NCI-H2081 treated with DMSO at 0.1 percent for 48 hours (cell line): ENCODE measurements at regions not wholly inside any gene's neighbourhood (a gene's known extent, or its start where the extent isn't known, plus 50 kb on each side); places are given as distances from the start of the nearest gene placed in this dataset.
"Not testable (repeated sequence)": the region's sequence is repeated elsewhere in the genome, so short reads cannot be mapped to it uniquely, and the experiment has no call there.

ENCODE experiments used
- DNase-seq: peaks from one replicate; lab custom pipeline; 2025; lab: John Stamatoyannopoulos, UW

GRCh38 chr22:48082284-48082683 lies 1319.8 kb downstream of the TBC1D22A start:
- DNase-seq: no peak

DNA sequence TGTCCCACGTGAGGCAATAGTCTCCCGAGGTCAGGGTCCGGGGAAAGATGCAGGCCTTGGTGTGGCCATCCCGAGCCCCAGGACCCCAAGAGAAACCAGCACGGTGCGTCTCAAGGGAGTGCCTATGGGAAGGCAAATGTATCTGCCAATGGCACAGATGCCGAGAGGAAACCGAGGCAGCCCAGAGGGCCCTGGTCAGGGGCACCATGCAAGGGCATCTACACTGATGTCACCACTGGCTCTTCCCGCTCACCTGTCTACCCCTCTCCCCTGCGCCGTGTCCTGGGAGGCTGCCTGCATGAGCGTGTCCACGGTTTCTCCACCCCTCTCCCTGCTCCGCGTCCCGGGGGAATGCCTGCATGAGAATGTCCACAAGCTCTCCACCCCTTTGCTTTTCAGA lies 1318.8 kb downstream of the TBC1D22A start:
- no peak for DNase-seq

DNA sequence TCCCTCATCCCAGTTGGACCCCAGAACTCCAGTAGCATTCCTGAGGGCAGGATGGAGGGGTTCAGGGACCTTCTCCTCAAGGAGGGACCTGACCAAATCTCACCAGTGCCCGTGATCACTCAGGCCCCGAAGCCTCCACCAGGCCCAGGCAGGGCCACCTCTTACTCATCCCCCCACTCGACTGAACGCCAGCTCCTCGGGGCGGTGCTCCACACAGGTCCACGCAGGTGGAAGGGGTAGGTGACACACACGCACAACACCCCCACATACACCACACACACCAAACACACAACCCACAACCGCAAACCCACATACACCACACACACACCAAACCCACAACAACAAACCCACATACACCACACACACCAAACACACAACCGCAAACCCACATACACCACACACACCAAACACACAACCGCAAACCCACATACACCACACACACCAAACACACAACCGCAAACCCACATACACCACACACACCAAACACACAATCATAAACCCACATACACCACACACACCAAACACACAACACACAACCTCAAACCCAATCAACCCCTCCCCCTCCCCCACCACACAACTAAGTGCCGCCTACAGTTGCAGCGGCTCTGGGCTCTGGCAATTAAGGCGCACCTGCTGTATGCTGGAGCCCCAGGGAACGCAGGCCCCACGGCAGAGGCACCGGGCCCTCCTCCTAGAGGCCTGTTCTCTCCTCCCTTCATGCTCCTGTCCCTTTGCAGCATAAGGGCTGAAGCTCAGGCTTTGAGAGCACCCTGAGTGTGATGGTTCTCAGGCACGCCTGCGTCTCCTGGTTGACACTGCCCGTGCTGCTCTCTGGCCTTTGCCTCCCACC lies 1318.1 kb downstream of the TBC1D22A start:
- no peak for DNase-seq

GRCh38 chr22:48079505-48080290 lies 1317.2 kb downstream of the TBC1D22A start:
- DNase-seq: no peak

DNA sequence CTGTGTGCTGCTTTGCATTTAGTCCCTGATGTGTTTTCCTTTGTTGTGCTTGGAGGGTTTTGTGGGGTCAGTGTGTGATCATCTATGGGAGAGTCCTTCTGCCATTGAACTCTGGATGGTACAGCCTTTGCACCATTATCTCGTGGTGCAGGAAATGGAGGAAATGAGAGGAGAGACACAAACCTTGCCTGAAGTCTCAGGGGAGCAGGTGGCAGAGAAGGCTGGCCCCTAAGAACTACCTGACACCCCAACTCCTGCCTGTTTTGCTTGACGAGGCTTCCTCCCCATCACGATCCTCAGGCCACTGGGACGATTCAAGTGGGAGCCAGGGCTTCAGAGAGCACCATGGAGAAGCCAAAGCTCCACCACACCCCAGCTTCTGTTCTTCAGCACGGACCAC lies 1316.4 kb downstream of the TBC1D22A start:
- no peak for DNase-seq

DNA sequence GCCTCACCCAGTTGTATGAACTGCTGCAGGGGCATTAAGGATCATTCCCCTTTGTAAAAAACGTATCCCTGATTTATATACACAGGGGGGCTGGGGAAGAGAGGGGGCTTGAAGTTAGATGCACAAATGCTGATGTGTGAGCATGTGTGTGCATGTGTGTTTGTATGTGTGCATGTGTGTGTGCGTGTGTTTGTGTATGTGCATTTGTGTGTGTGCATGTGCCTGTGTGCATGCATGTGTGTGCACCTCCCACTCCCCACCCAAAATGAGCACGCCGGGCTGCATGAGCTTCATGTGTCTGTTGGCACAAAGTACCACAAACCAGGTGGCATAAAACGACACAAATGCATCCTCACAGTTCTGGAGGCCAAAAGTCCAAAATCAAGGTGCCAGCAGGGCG lies 1315.2 kb downstream of the TBC1D22A start:
- no peak for DNase-seq

GRCh38 chr22:48076008-48076407 lies 1313.6 kb downstream of the TBC1D22A start:
- DNase-seq: no peak

DNA sequence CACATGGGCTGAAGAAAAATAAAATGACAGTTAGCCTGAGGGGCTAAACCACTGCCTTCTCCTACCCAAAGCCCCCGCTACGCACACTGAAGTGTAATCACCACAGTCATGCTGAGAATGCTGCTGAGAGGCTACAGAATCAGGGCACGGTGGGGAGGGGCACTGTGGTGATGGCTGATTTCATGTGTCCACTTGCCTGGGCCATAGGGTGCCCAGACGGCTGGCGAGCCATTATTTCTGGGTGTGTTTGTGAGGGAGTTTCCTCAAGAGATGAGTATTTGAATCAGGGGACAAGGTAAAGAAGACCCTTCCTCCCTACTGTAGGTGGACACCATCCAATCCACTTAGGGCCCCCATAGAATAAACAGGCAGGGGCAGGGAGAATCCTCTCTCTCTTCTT lies 1313.2 kb downstream of the TBC1D22A start:
- DNase-seq: no peak

GRCh38 chr22:48072777-48073176 lies 1310.3 kb downstream of the TBC1D22A start:
- DNase-seq: no peak

DNA sequence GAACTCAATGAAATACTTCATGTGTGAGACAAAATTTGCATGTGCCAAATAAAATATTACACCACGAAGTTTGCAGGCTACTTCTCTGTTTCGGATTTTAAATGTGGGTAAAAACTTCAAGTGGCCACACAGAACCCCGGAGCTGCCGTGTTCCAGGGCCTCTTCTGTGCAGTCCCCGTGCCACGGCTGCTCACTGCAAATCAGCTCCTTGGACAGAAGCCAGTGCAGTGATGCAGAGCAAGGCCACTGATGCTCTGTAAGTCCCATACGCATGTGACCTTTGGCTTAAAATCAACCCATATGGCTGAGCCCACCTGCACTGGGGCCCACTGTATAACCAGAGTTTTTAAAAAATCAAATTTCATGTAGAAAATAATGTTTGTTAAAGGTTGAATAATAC lies 1309.4 kb downstream of the TBC1D22A start:
- DNase-seq: no peak

DNA sequence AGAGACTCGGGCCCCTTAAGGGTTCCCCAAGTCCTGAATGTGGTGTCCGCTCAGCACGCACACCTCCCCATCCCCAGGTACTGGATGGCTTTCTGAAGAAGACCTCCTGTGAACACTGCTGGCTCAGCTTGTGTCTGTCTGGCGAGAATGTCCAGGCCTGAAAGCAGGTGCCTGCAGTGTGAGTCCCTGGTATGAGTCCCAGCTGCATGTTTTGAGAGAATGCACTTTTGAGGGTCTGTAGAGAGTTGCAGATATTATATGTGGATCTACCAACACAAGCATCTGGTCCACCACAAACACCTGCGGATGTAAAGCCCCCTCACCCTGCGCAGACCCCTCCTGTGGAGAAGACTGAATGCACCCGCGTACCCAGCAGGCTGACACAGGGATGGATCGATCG lies 1308.9 kb downstream of the TBC1D22A start:
- no peak for DNase-seq

DNA sequence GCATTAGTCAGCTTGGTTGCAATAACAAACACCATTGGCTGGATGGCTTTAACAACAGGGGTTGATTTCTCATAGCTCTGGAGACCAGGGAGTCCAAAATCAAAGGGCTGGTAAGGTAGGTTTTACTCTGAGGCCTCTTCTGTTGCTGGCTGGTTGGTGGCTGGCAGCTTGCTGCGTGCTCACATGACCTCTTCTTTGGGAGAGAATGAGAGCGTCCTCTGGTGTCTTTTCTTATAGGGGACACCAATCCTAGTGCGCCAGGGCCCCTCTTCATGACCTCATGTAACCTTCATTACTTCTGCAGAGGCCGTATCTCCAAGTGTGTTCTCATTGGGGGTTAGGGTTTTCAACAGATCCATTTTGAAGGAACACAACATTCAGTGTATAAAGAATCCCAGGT lies 1308.3 kb downstream of the TBC1D22A start:
- no peak for DNase-seq

GRCh38 chr22:48070083-48070482 lies 1307.6 kb downstream of the TBC1D22A start:
- DNase-seq: no peak

DNA sequence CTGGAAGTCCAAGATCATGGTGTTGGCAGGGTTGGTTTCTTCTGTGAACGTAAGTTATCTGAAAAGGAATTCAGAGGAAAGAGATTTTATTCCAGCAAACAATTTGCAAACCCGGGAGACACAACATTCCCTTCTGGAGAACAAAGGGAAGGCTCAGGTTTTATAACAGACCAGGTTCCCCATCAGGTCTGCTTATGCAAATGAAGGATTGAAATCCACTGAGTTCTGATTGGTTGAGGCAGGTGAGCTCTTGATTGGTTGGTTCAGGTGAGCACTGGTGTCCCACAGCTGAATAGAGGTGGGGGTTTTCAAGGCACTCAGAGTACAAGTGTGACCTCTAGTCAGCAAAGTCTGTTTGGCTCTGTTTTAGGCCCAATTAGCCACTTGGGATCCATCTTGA lies 1306.8 kb downstream of the TBC1D22A start:
- DNase-seq: no peak

DNA sequence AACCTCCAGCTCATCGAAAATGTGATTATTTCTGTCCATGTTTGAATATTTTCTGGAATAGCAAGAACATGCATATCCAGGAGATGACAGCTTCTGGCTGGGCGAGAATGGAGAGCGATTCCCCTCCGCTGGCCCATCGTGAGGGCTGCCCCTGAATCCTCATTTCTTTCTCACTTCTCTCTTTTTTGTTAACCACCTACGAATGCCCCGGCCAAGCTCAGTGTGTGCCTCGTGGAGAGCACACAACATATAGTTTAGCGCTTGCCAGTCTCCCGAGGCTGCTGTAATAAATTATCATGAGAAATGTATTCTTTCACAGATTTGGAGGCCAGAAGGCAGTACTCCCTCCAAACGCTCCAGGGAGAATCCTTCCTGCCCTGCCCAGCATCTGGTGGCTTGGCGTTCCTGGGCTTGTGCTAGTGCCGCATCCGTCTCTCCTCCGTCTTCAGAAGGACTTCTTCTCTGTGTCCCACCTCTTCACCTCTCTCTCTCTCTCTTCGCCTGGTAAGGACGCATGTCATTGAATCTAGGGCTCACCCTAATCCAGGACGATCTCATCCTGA lies 1306.0 kb downstream of the TBC1D22A start:
- no peak for DNase-seq

DNA sequence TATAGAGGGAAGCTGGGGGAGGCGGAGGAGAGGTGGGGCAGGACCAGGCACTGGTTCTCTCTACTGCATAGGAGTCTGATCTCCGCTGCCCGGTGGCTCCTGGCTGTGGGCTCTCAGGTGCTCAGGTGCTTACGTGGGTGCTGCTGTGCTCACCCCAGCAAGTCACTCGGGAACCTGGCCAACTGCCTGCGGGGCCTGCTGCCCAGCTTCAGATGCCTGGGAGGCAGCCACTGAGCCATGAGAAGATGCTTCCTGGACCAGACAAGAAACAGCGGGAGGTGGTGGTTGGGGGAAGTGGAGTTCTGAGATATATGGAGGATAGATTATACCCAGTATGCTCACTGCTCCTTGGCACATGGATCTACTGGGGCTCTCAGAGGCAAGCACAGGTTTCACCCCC lies 1303.4 kb downstream of the TBC1D22A start:
- no peak for DNase-seq

GRCh38 chr22:48061726-48062125 lies 1299.3 kb downstream of the TBC1D22A start:
- DNase-seq: no peak

DNA sequence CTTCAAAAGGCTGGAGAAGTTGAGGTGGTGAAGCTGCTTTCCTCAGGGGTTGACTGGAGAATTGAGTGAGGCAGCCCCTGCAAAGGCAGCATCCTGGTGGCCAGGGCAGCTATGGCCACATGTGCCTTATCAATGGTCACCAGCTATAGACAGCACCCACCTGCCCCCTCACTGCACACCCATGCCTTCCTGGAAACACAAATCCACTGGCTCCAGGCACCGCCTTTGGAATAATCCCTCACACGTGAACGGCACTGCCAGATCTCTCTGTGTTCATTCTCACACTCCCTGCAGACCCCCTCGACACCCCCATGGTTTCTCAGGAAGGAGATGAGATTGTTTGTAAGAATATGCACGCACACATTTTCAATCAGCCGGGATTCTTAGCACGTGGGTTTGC lies 1297.8 kb downstream of the TBC1D22A start:
- no peak for DNase-seq

GRCh38 chr22:48059521-48059920 lies 1297.1 kb downstream of the TBC1D22A start:
- not testable (repeated sequence) for DNase-seq

GRCh38 chr22:48057116-48057835 lies 1294.8 kb downstream of the TBC1D22A start:
- no peak for DNase-seq

DNA sequence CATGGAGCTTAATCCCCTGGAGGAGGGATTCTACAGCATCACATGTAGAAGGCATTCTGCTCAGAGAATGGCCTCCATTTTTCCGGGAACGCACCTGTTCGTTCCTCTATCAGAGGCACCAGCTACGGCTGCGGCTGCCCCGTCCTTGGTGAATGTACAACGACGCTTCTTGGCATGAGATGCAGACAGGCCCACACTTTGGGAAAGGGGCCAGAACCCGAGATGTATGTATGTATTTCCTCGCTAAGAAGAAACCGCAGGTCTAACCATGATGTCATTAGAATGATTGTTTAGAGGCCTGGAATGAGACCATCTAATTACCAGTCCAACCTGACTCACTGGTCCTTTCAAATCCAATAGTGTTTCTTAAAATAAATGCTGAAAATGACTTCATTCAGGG lies 1293.4 kb downstream of the TBC1D22A start:
- DNase-seq: no peak

- DNase-seq: no peak
Observed at GRCh38 chr22:48055185-48055584, 1292.7 kb downstream of the TBC1D22A start.
